ENCODE measurements at regions not wholly inside any gene's neighbourhood (a gene's known extent, or its start where the extent isn't known, plus 50 kb on each side); places are given as distances from the start of the nearest gene placed in this dataset.

DNA sequence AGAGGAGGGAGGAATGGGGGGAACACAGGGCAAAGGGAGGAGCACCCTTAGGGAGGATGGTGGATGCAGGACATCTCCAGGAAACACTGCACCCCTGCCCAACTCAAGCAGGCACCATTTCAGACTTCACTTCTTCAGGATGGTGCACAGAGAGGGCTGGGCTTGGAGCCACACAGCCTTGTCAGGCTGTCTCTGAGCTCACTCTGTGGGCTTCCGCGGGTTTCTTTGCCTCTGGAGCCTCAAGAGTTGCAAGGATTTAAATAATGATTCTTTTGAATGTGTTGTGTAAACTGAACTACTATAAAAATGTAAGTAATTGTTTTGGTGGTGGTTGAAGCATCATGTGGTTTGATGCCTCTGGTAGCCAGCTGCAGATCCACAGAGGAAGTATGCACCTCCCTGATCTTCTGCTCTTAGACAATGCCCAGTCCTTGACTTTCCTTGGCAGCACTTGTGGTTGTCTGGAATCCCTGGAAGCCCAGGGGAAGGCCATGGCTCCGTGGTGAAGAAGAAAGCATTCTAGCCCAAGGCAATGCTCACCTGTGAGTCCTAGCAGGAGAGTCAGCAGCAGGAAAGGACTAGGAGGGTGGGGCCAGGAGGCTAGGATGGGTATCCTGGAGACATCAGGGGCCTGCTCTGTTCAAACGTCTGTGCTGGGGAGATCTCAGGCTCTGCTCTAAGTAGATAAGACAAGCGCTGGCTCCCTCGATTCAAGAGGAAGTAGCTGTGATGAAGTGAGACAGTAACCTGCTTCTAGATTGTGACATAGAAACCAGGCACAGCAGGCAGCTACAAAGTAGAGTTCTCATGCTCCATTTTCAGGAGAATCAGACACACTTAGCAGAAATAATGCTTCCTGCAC, 50.2 kb upstream of the SIRPG start:
- TF ChIP-seq, protein P1, sequence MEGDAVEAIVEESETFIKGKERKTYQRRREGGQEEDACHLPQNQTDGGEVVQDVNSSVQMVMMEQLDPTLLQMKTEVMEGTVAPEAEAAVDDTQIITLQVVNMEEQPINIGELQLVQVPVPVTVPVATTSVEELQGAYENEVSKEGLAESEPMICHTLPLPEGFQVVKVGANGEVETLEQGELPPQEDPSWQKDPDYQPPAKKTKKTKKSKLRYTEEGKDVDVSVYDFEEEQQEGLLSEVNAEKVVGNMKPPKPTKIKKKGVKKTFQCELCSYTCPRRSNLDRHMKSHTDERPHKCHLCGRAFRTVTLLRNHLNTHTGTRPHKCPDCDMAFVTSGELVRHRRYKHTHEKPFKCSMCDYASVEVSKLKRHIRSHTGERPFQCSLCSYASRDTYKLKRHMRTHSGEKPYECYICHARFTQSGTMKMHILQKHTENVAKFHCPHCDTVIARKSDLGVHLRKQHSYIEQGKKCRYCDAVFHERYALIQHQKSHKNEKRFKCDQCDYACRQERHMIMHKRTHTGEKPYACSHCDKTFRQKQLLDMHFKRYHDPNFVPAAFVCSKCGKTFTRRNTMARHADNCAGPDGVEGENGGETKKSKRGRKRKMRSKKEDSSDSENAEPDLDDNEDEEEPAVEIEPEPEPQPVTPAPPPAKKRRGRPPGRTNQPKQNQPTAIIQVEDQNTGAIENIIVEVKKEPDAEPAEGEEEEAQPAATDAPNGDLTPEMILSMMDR (conservative IDR thresholded peaks at IDR 0.05; ENCODE audit: low read depth, low read length), result no peak
- TF ChIP-seq CEBPB (IDR thresholded peaks at IDR 0.05; ENCODE audit: low read depth, low read length), result no peak
- TF ChIP-seq FOS (IDR thresholded peaks at IDR 0.05; ENCODE audit: low read depth, low read length), result no peak
- TF ChIP-seq POLR2A (IDR thresholded peaks at IDR 0.05; ENCODE audit: low read depth, low read length), result no peak
- TF ChIP-seq RAD21 (IDR thresholded peaks at IDR 0.05; ENCODE audit: low read length), result no peak
- TF ChIP-seq MAFK (IDR thresholded peaks at IDR 0.05; ENCODE audit: low read depth, low read length), result no peak
- TF ChIP-seq, protein P2, sequence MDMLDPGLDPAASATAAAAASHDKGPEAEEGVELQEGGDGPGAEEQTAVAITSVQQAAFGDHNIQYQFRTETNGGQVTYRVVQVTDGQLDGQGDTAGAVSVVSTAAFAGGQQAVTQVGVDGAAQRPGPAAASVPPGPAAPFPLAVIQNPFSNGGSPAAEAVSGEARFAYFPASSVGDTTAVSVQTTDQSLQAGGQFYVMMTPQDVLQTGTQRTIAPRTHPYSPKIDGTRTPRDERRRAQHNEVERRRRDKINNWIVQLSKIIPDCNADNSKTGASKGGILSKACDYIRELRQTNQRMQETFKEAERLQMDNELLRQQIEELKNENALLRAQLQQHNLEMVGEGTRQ (IDR thresholded peaks at IDR 0.05; ENCODE audit: low read depth, low read length), result no peak
- no peak for TF ChIP-seq RFX5 (IDR thresholded peaks at IDR 0.05; ENCODE audit: low read depth, low read length)
- no peak for TF ChIP-seq RCOR1 (IDR thresholded peaks at IDR 0.05; ENCODE audit: insufficient replicate concordance, low read length)
- TF ChIP-seq, protein P3, sequence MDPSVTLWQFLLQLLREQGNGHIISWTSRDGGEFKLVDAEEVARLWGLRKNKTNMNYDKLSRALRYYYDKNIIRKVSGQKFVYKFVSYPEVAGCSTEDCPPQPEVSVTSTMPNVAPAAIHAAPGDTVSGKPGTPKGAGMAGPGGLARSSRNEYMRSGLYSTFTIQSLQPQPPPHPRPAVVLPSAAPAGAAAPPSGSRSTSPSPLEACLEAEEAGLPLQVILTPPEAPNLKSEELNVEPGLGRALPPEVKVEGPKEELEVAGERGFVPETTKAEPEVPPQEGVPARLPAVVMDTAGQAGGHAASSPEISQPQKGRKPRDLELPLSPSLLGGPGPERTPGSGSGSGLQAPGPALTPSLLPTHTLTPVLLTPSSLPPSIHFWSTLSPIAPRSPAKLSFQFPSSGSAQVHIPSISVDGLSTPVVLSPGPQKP (IDR thresholded peaks at IDR 0.05; ENCODE audit: borderline replicate concordance, low read depth, low read length), result no peak
- no peak for TF ChIP-seq SMC3 (IDR thresholded peaks at IDR 0.05; ENCODE audit: low read depth, low read length)
- no peak for TF ChIP-seq BHLHE40 (IDR thresholded peaks at IDR 0.05; ENCODE audit: low read depth, low read length)

Data from IMR-90 (cell line).